ENCODE measurements at regions not wholly inside any gene's neighbourhood (a gene's known extent, or its start where the extent isn't known, plus 50 kb on each side); places are given as distances from the start of the nearest gene placed in this dataset.

GRCh38 chr2:188176620-188177019 is 115.1 kb upstream of the GULP1 start:
- no peak overlapping the region for H3K9ac ChIP-seq (ENCODE audit: low read length)
- no peak for ATAC-seq
- H3K27ac ChIP-seq (ENCODE audit: low read length) = no peak overlapping the region
- H2AFZ ChIP-seq (ENCODE audit: low read length) = no peak overlapping the region
- no peaks in the 10 kb centered on the region for H3K36me3 ChIP-seq (ENCODE audit: low read depth, low read length)
- no peaks in the 10 kb centered on the region for H4K20me1 ChIP-seq (ENCODE audit: low read length)
- H3F3A ChIP-seq (ENCODE audit: low read length, unreplicated experiment) = no peaks in the 10 kb centered on the region
- DNase-seq = no peak
- no peak overlapping the region for H3K4me3 ChIP-seq (ENCODE audit: low read length)
- H3K4me1 ChIP-seq (ENCODE audit: insufficient read depth, low read length) = no peaks in the 10 kb centered on the region
- POLR2A ChIA-PET (ENCODE audit: unreplicated experiment) = no interaction called here
- TF ChIP-seq, protein P1, sequence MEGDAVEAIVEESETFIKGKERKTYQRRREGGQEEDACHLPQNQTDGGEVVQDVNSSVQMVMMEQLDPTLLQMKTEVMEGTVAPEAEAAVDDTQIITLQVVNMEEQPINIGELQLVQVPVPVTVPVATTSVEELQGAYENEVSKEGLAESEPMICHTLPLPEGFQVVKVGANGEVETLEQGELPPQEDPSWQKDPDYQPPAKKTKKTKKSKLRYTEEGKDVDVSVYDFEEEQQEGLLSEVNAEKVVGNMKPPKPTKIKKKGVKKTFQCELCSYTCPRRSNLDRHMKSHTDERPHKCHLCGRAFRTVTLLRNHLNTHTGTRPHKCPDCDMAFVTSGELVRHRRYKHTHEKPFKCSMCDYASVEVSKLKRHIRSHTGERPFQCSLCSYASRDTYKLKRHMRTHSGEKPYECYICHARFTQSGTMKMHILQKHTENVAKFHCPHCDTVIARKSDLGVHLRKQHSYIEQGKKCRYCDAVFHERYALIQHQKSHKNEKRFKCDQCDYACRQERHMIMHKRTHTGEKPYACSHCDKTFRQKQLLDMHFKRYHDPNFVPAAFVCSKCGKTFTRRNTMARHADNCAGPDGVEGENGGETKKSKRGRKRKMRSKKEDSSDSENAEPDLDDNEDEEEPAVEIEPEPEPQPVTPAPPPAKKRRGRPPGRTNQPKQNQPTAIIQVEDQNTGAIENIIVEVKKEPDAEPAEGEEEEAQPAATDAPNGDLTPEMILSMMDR (conservative IDR thresholded peaks at IDR 0.05; ENCODE audit: low read depth, low read length) = no peak
- no peak for TF ChIP-seq EZH2 (IDR thresholded peaks at IDR 0.05; ENCODE audit: low read length, unreplicated experiment)
- TF ChIP-seq EZH2phosphoT487 (IDR thresholded peaks at IDR 0.05; ENCODE audit: borderline replicate concordance, low read length) = no peak
- CTCF ChIA-PET = no interaction called here
- intact Hi-C loops (cut with micrococcal nuclease) = no loop called here
- H3K4me2 ChIP-seq (ENCODE audit: low read length) = no peak overlapping the region
- H3K27me3 ChIP-seq (ENCODE audit: low read length) = no peaks in the 10 kb centered on the region
- BruUV-seq (replicated peaks) = no TSS peak
- no peaks in the 10 kb centered on the region for H3K9me2 ChIP-seq (replicated peaks; ENCODE audit: low read length)
- H3K9me3 ChIP-seq (ENCODE audit: low read length) = no peaks in the 10 kb centered on the region
- H3K79me2 ChIP-seq (ENCODE audit: low read length) = no peaks in the 10 kb centered on the region

DNA sequence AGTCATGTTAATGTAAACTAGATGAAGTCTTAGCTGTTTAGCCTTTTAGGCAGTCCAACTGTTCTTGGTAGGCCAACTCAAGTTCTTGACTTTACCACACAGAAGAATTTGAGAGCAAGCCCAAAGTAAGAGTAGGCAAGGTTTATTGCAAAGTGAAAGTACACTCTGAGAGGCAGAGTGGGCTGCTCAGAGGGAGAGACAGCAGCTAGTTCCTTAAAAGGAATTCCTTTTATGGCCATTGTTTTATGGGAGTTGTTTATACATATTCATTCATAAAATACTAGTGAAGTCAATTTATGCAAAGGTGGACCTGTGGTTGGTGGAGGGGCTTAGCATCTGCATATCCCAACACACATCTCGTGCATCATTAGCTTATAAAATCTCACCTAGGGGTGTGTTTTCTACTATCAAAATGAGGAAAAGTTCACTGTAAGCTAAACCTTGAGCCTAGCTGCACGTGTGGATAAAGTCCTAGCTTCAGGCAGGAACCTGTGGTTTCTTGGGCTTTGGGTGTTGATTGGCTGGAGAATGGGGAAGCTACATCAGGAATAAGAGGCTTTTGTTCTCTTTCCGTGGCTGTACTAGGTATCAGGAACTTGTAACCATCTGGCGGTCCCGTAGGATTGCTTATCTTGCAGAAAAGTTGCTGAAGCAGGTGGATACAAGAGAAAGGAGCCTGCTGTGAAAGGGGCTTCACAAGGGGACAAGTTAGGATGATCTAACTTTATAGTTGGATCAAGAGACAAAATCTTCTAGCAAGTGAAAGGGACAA is 110.4 kb upstream of the GULP1 start:
- intact Hi-C loops (cut with micrococcal nuclease) = no loop called here
- no TSS peak for BruUV-seq (replicated peaks)
- no peak overlapping the region for H3K4me3 ChIP-seq (ENCODE audit: low read length)
- H3K36me3 ChIP-seq (ENCODE audit: low read depth, low read length) = no peaks in the 10 kb centered on the region
- no peak overlapping the region for H3K4me2 ChIP-seq (ENCODE audit: low read length)
- H3K9me3 ChIP-seq (ENCODE audit: low read length) = no peaks in the 10 kb centered on the region
- DNase-seq (no peak), ATAC-seq (no peak)
- H3F3A ChIP-seq (ENCODE audit: low read length, unreplicated experiment) = no peaks in the 10 kb centered on the region
- CTCF ChIA-PET = no interaction called here
- POLR2A ChIA-PET (ENCODE audit: unreplicated experiment) = no interaction called here
- H2AFZ ChIP-seq (ENCODE audit: low read length) = no peak overlapping the region
- no peak overlapping the region for H3K27ac ChIP-seq (ENCODE audit: low read length)
- TF ChIP-seq, protein P1 (conservative IDR thresholded peaks at IDR 0.05; ENCODE audit: low read depth, low read length) = no peak
- no peak for TF ChIP-seq EZH2phosphoT487 (IDR thresholded peaks at IDR 0.05; ENCODE audit: borderline replicate concordance, low read length)
- TF ChIP-seq EZH2 (IDR thresholded peaks at IDR 0.05; ENCODE audit: low read length, unreplicated experiment) = no peak
- H4K20me1 ChIP-seq (ENCODE audit: low read length) = no peaks in the 10 kb centered on the region
- no peaks in the 10 kb centered on the region for H3K9me2 ChIP-seq (replicated peaks; ENCODE audit: low read length)
- no peaks in the 10 kb centered on the region for H3K4me1 ChIP-seq (ENCODE audit: insufficient read depth, low read length)
- H3K9ac ChIP-seq (ENCODE audit: low read length) = no peak overlapping the region
- no peaks in the 10 kb centered on the region for H3K27me3 ChIP-seq (ENCODE audit: low read length)
- no peaks in the 10 kb centered on the region for H3K79me2 ChIP-seq (ENCODE audit: low read length)

- ChIA-PET CTCF (no interaction called here), POLR2A (ENCODE audit: unreplicated experiment) (no interaction called here)
- ATAC-seq = no peak
- no peak overlapping the region for H3K4me2 ChIP-seq (ENCODE audit: low read length)
- H3K9me3 ChIP-seq (ENCODE audit: low read length) = no peaks in the 10 kb centered on the region
- no peak overlapping the region for H3K4me3 ChIP-seq (ENCODE audit: low read length)
- no peak overlapping the region for H2AFZ ChIP-seq (ENCODE audit: low read length)
- DNase-seq = no peak
- H3K79me2 ChIP-seq (ENCODE audit: low read length) = no peaks in the 10 kb centered on the region
- H3K27ac ChIP-seq (ENCODE audit: low read length) = no peak overlapping the region
- H3K9me2 ChIP-seq (replicated peaks; ENCODE audit: low read length) = no peaks in the 10 kb centered on the region
- H3F3A ChIP-seq (ENCODE audit: low read length, unreplicated experiment) = no peaks in the 10 kb centered on the region
- H4K20me1 ChIP-seq (ENCODE audit: low read length) = no peaks in the 10 kb centered on the region
- no TSS peak for BruUV-seq (replicated peaks)
- H3K4me1 ChIP-seq (ENCODE audit: insufficient read depth, low read length) = no peaks in the 10 kb centered on the region
- TF ChIP-seq, protein P1 (conservative IDR thresholded peaks at IDR 0.05; ENCODE audit: low read depth, low read length) = no peak
- TF ChIP-seq EZH2 (IDR thresholded peaks at IDR 0.05; ENCODE audit: low read length, unreplicated experiment) (no peak), EZH2phosphoT487 (IDR thresholded peaks at IDR 0.05; ENCODE audit: borderline replicate concordance, low read length) (no peak)
- H3K36me3 ChIP-seq (ENCODE audit: low read depth, low read length) = no peaks in the 10 kb centered on the region
- H3K9ac ChIP-seq (ENCODE audit: low read length) = no peak overlapping the region
- H3K27me3 ChIP-seq (ENCODE audit: low read length) = no peaks in the 10 kb centered on the region
- intact Hi-C loops (cut with micrococcal nuclease) = no loop called here
These were observed 109.8 kb upstream of the GULP1 start for GRCh38 chr2:188181884-188182283.

Measured in PC-3 (cell line).